GM13977 (cell line): ENCODE measurements at regions not wholly inside any gene's neighbourhood (a gene's known extent, or its start where the extent isn't known, plus 50 kb on each side); places are given as distances from the start of the nearest gene placed in this dataset.

Source experiments
- DNase-seq: peaks from one replicate; pipeline ENCODE4 v3.0.0; 2012; ENCODE audit warnings: low spot score
- in situ Hi-C: fragments of 300-500 bp; cut with MboI; formaldehyde crosslinking; loops from one replicate; pipeline ENCODE4 v1.12.0; 2022; ENCODE audit warnings: low sequenced_read_pairs, low pct_unique_long_range_greater_than_20kb, mixed read lengths, inconsistent platforms; ENCODE audit not compliant: unreplicated experiment
- TF ChIP-seq, protein P1 (sequence below): IDR thresholded peaks from 2 replicates; pipeline ENCODE4 v1.5.1; 2012; ENCODE audit warnings: mild to moderate bottlenecking, control low read depth; ENCODE audit not compliant: insufficient read depth; ENCODE audit errors: extremely low read depth, missing control alignments

DNA sequence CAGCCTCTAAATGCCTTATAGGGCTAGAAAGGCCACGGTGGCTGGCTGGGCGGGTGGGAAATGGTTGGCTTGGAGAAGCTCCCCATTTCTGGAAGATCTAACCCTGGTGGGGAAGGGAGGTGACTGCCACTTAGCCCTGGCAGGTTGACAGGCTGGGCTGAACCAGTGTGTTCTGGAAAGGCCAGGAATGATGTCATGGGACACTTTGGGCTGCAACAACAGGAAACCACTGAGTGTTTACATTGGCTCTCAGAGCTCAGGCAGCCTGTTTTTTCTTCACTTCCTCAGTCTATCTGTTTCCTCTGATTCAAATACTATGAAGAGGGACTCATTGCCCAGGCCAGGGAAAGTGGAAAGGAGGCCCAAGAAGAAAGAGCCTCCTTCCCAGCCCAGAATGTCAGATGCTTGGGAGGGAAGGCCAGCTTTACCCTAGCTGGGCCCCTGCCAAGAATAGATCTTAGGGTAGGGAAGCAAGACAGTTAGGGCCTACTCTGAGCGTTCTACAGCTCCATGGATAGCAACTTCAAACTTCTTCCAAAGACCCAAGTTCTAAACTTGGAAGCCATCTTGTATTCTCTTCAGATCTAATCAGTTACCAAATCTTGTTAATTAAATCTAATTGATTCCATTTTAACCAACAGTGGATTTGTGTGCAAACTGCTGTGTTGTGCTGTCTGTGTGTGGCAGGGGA is 65.8 kb upstream of the MSN start:
- no peak for DNase-seq
- in situ Hi-C loops, result no loop called here
- TF ChIP-seq, protein P1, sequence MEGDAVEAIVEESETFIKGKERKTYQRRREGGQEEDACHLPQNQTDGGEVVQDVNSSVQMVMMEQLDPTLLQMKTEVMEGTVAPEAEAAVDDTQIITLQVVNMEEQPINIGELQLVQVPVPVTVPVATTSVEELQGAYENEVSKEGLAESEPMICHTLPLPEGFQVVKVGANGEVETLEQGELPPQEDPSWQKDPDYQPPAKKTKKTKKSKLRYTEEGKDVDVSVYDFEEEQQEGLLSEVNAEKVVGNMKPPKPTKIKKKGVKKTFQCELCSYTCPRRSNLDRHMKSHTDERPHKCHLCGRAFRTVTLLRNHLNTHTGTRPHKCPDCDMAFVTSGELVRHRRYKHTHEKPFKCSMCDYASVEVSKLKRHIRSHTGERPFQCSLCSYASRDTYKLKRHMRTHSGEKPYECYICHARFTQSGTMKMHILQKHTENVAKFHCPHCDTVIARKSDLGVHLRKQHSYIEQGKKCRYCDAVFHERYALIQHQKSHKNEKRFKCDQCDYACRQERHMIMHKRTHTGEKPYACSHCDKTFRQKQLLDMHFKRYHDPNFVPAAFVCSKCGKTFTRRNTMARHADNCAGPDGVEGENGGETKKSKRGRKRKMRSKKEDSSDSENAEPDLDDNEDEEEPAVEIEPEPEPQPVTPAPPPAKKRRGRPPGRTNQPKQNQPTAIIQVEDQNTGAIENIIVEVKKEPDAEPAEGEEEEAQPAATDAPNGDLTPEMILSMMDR, result no peak

DNA sequence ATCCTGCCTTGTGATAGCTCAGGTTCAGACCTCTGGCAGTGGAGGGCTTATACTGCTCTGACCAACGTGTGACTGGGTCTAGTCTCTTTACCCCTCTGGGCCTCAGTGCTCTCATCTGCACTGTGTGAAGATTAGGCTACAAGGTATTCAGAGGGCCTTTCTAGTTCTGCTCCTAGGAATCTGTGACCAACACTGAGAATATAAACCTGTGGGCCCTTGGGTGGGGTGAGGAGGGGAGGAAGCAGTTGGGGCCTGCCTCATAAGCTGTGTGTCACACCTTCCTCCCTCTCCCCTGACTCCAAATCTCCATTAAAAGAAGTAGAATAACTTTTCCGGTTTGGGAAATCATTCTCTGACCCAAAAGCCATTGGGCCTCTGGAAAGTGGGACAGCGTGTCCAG is 66.3 kb upstream of the MSN start:
- in situ Hi-C loops, result no loop called here
- TF ChIP-seq, protein P1, result no peak
- DNase-seq, result no peak

DNA sequence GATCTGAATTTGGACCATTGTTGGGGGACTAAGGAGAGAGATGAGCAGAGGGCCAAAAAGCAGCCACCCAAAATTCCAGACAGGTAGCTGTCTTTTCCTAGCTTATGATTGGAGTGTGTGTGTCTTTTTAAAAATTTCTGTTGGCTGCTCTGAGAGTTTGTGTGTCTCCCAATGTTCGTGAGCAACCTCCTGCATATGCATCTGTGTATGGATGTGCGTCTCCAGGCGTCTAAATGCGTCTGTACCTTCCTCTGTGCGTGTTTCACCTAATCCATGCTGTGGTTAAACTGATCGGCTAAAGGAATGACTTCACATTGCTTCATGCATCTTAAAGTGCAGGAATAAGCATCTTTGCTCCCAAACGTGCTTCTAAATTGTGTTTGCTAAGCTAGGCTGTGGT is 65.5 kb upstream of the LAS1L start:
- TF ChIP-seq, protein P1, result no peak
- in situ Hi-C loops, result no loop called here
- no peak for DNase-seq

DNA sequence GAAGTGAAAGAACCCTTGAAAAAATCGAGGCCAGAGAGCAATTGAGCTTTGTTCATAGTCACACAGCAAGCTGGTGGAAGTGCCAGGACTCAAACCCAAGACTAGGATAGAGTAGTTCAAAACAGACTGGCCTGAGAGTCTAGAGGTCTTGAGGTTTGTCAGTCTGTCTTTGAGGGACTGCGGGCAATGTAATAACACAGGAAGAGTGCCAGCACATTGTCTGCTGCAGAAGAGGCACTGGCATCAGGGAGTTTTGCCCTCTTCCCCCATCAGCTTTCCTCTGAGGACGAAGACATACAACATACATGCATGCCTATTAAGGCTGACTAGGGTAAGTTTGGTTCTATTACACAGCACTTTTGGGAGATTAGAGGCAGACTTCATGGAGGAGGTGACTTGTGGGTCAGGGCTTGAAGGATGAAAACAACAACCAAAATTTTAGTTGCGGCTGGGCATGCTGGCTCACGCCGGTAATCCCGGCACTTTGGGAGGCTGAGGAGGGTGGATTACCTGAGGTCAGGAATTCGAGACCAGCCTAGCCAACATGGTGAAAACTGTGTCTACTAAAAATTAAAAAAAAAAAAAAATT is 64.1 kb upstream of the LAS1L start:
- TF ChIP-seq, protein P1, result no peak
- DNase-seq, result no peak
- in situ Hi-C loops, result loop anchor here (10.0 to 25.0 kb wide), 3 partner anchors 116 to 1139 kb away; no protein-coding TSS in a partner anchor

DNA sequence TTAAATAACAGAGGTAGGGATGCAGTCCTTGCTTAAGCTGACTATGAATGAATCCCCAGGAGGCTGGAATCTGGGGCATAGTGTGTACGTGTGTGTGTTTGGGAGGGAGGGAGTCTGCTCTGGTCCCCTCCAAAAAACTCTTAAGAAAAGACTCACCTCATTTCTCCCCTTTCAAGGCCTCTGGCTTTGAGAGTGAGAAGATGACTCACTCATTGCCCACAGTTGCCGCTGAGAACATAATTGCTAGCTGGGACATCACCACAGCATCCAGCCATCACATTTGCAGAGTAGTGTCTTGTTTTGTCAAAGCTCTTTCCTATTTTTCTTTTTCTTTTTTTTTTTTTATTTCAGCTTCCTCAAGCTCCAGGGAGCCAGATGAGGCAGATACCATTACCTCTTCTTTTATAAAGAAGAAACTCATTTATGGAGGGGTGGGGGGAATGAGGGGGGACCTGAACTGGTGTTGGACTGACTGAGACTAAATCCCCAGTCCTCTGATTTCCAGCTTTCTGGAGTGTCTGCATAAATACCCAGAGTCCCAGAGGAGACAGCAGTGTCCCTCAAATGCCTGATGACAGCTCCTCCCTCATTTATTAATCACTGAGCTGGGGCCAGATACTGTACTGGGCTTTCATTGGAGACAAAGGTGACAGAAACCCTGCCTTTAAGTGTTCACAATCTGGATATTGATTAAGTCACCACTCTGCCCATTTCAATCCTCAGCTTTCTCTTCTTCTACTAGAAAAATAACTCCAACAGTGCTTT is 61.9 kb upstream of the LAS1L start:
- TF ChIP-seq, protein P1, result no peak
- in situ Hi-C loops, result loop anchor here (10.0 to 25.0 kb wide), 3 partner anchors 118 to 1141 kb away; no protein-coding TSS in a partner anchor
- DNase-seq, result peak; percentile 50

DNA sequence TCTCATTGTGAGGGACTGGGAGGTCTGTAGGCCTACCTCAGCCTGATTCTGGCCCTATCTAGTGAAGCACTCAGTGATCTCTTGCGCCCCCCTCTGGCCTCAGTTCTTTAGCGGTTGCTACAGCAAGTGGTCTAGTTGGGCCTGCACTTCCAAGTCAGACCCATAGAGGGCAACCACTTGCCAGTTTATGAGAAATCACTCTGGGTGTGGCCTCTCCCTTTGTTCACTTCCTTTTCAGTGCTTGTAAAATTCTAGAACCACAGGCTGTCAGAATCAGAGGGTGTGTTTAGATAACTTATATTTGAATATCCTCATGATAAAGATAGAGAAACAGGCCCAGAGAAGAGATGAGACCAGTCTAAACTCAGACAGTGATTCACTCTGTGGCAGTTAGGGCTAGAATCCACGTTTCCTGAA is 60.9 kb upstream of the LAS1L start:
- in situ Hi-C loops, result loop anchor here (10.0 to 25.0 kb wide), 3 partner anchors 119 to 1142 kb away; no protein-coding TSS in a partner anchor
- TF ChIP-seq, protein P1, result peak; percentile 98
- peak; percentile 79 for DNase-seq
